OCI-LY1 (cell line): ENCODE measurements at regions not wholly inside any gene's neighbourhood (a gene's known extent, or its start where the extent isn't known, plus 50 kb on each side); places are given as distances from the start of the nearest gene placed in this dataset.

Experiments used
- H2AFZ ChIP-seq: fragments of 200-600 bp; sonication (generic), shearing (Covaris generic); 2 replicates; pipeline ENCODE4 v1.6.0; 2014; ENCODE audit warnings: antibody characterized with exemption, mild to moderate bottlenecking, low read length
- H3F3A ChIP-seq: fragments of 200-600 bp; sonication (generic), shearing (Covaris generic); 2 replicates; pipeline ENCODE4 v1.6.0; 2014; ENCODE audit warnings: mild to moderate bottlenecking, antibody characterized with exemption, low read length, moderate library complexity; ENCODE audit not compliant: insufficient read depth
- H3K27ac ChIP-seq: fragments of 200-600 bp; sonication (generic); 2 replicates; pipeline ENCODE4 v1.5.1; 2014; ENCODE audit warnings: low read length, mixed run types, mild to moderate bottlenecking, low read depth; ENCODE audit not compliant: poor library complexity, severe bottlenecking
- H3K27me3 ChIP-seq: fragments of 200-600 bp; sonication (generic); 2 replicates; pipeline ENCODE4 v1.6.0; 2014; ENCODE audit warnings: antibody characterized with exemption, mild to moderate bottlenecking, low read length, moderate library complexity; ENCODE audit not compliant: insufficient read depth
- H3K36me3 ChIP-seq: fragments of 200-600 bp; sonication (generic); 2 replicates; pipeline ENCODE4 v1.6.1; 2014; ENCODE audit warnings: mild to moderate bottlenecking, antibody characterized with exemption, low read length, moderate library complexity, mixed read lengths; ENCODE audit not compliant: insufficient read depth
- H3K4me1 ChIP-seq: fragments of 200-600 bp; sonication (generic); 2 replicates; pipeline ENCODE4 v1.5.1; 2014; ENCODE audit warnings: mild to moderate bottlenecking, low read length, moderate library complexity; ENCODE audit not compliant: insufficient read depth, severe bottlenecking
- H3K4me2 ChIP-seq: fragments of 200-600 bp; sonication (generic), shearing (Covaris generic); 2 replicates; pipeline ENCODE4 v1.6.1; 2014; ENCODE audit warnings: low read length
- H3K4me3 ChIP-seq: fragments of 200-600 bp; sonication (generic); 2 replicates; pipeline ENCODE4 v1.5.1; 2014; ENCODE audit warnings: low read length, low read depth, mild to moderate bottlenecking, mixed read lengths; ENCODE audit not compliant: poor library complexity, severe bottlenecking
- H3K79me2 ChIP-seq: fragments of 200-600 bp; shearing (Covaris generic); 2 replicates; pipeline ENCODE4 v1.6.1; 2016; ENCODE audit warnings: mixed run types, low read length, mixed read lengths; ENCODE audit not compliant: insufficient read depth
- H3K9ac ChIP-seq: fragments of 200-600 bp; sonication (generic), shearing (Covaris generic); 2 replicates; pipeline ENCODE4 v1.6.1; 2014; ENCODE audit warnings: mild to moderate bottlenecking, low read length, mixed read lengths
- H3K9me2 ChIP-seq: fragments of 200-600 bp; sonication (generic), shearing (Covaris generic); 2 replicates; pipeline ENCODE4 v1.6.1; 2014; ENCODE audit warnings: low read depth, mild to moderate bottlenecking, low read length, mixed read lengths
- H3K9me3 ChIP-seq: fragments of 200-600 bp; shearing (Covaris generic); 2 replicates; pipeline ENCODE4 v1.6.1; 2014; ENCODE audit warnings: low read length, mixed read lengths
- H4K20me1 ChIP-seq: fragments of 200-600 bp; sonication (generic), shearing (Covaris generic); 2 replicates; pipeline ENCODE4 v1.6.0; 2016; ENCODE audit warnings: mild to moderate bottlenecking, low read length; ENCODE audit not compliant: insufficient read depth
- CTCF ChIP-seq: fragments of 200-600 bp; sonication (generic), shearing (Covaris generic); IDR thresholded peaks from 2 replicates; pipeline ENCODE4 v1.5.1; 2017; ENCODE audit warnings: mild to moderate bottlenecking, antibody characterized with exemption, low read length, moderate library complexity, mixed read lengths
- EZH2 ChIP-seq: fragments of 200-600 bp; sonication (generic), shearing (Covaris generic); IDR thresholded peaks from 2 replicates; pipeline ENCODE4 v1.8.0; 2017; ENCODE audit warnings: borderline replicate concordance, mixed run types, mild to moderate bottlenecking, antibody characterized with exemption, low read length, moderate library complexity, mixed read lengths

- Histone ChIP-seq H3F3A (no peaks in the 10 kb centered on the region), H3K36me3 (no peaks in the 10 kb centered on the region), H3K9me2 (no peaks in the 10 kb centered on the region), H3K4me1 (no peaks in the 10 kb centered on the region), H3K4me2 (no peak overlapping the region), H2AFZ (no peak overlapping the region), H4K20me1 (no peaks in the 10 kb centered on the region), H3K9me3 (no peaks in the 10 kb centered on the region), H3K79me2 (no peaks in the 10 kb centered on the region), H3K9ac (no peak overlapping the region), H3K27ac (no peak overlapping the region), H3K4me3 (no peak overlapping the region), H3K27me3 (no peaks in the 10 kb centered on the region)
- TF ChIP-seq EZH2 (no peak), CTCF (no peak)
Measured at GRCh38 chr5:3311433-3311832, 284.2 kb upstream of the IRX1 start.

DNA sequence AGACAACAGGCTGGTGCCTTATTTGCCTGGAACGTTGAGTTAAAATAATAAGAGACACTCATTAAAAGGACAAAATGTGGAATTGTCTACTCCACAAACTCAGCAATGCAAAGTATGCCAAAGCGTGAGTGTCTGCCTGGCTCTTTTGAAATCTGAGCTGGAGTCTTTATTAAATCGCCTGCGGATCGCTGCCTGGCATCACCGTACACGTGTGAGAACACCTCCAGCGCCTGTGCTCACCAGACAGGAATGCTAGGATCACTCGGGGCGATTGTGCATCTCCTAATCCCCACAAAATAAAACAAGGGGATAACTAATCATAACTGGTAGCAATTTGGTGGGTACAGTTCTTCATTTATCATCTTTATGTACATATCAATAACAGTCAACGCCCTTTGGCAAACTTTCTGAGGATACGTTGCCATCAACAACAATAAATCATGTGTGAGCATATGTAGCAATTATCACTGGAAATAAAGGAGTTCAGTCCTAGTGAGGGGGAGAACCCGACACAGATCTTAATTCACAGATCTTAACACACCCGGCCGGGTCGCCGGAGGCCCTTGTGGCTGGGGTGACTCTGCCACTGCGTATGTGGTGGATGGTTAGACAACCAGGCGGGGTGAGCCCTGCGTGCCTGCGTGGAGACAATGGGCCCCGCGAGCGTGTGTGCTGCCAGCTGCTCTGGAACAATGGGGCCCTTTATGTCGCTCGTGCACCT lies 284.9 kb upstream of the IRX1 start:
- Histone ChIP-seq H3K4me3 (no peak overlapping the region), H4K20me1 (no peaks in the 10 kb centered on the region), H3K36me3 (no peaks in the 10 kb centered on the region), H2AFZ (no peak overlapping the region), H3K9me2 (no peaks in the 10 kb centered on the region), H3K4me2 (no peak overlapping the region), H3K27me3 (no peaks in the 10 kb centered on the region), H3K27ac (no peak overlapping the region), H3K4me1 (no peaks in the 10 kb centered on the region), H3K79me2 (no peaks in the 10 kb centered on the region), H3K9me3 (no peaks in the 10 kb centered on the region), H3F3A (no peaks in the 10 kb centered on the region), H3K9ac (no peak overlapping the region)
- TF ChIP-seq CTCF = no peak
- TF ChIP-seq EZH2 = no peak

GRCh38 chr5:3309538-3309937 lies 286.1 kb upstream of the IRX1 start:
- Histone ChIP-seq H4K20me1 (no peaks in the 10 kb centered on the region), H3K9ac (no peak overlapping the region), H3F3A (no peaks in the 10 kb centered on the region), H2AFZ (no peak overlapping the region), H3K27me3 (no peaks in the 10 kb centered on the region), H3K4me1 (no peaks in the 10 kb centered on the region), H3K9me3 (no peaks in the 10 kb centered on the region), H3K27ac (no peak overlapping the region), H3K4me3 (no peak overlapping the region), H3K36me3 (no peaks in the 10 kb centered on the region), H3K79me2 (no peaks in the 10 kb centered on the region), H3K4me2 (no peak overlapping the region), H3K9me2 (no peaks in the 10 kb centered on the region)
- TF ChIP-seq EZH2 (no peak), CTCF (no peak)
